Kidney glomerular epithelial cell (primary cell): ENCODE measurements at regions not wholly inside any gene's neighbourhood (a gene's known extent, or its start where the extent isn't known, plus 50 kb on each side); places are given as distances from the start of the nearest gene placed in this dataset.

Experiments
- DNase-seq: peaks from one replicate; lab custom pipeline; 2025; lab: John Stamatoyannopoulos, UW

GRCh38 chr3:57009802-57010201 lies 50.7 kb upstream of the SPATA12 start:
- no peak for DNase-seq

GRCh38 chr3:57009367-57009766 lies 51.1 kb upstream of the SPATA12 start:
- DNase-seq, result no peak

DNA sequence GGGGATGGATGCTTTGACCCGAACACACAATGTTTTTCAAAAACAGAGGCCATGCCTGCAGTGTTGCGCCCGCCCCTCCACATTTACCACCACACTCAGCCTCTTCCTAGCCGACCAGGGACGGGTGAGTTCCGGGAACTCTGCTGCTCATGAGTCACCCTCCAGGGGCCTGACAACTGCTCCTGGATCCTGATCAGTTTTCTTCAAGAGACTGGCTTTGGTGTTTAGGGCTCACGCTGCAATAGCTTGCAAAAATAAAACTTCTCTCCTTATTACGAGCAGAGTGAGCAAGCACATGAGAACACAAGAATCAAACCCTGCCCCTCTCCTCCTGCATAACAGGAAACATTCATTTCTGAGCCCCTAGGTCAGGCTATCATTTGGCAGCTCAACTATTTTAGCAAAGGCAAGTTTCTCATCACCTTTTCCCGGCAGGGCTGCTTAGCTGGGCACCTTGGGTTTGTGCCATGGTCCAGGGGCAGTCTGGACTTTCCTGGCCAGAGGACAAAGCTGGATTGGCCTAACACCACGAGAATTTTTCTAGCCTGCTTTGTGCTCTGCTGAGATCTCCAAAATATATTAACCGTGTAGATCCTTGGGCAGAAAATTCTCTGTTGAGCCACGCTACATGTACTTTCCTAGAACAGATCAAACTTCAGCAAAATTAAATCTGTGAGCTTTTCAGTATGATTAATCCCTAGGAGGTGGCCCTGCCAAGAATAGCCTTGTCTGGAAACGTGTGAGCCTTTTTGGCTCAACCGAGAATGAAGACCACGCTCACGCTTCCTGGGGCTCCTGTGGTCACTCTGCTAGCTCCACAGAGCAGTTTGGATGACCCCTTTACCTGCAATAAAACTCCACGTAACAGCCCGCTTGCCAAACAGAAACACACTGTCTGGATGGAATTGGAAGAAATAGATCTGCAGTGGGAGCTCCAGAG lies 52.7 kb upstream of the SPATA12 start:
- DNase-seq, result peak; percentile 47

DNA sequence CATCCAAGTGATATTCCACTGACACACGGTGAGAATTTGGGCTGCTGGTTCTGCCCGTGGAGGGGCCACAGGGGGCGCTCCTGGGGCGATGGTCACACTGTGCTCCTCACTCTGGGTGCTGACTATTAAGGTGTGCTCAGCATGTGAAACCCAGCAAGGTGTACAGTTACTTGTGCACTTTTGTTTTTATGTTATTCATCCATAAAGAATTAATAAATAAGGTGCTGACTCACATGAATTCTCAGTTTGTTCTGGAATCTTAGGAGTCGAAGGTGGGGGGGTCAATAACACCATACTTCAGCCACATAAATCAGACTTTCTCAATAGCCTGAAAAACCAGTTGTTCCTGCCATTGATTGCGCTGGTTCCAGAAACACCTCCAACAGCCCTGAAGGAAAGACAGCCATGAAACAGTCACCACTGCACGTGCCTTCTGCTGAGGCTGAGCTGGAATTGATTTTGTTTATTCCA lies 53.5 kb upstream of the SPATA12 start:
- DNase-seq, result peak; percentile 31

- no peak for DNase-seq
Observed at GRCh38 chr3:57006179-57006657, 54.2 kb upstream of the SPATA12 start.

DNA sequence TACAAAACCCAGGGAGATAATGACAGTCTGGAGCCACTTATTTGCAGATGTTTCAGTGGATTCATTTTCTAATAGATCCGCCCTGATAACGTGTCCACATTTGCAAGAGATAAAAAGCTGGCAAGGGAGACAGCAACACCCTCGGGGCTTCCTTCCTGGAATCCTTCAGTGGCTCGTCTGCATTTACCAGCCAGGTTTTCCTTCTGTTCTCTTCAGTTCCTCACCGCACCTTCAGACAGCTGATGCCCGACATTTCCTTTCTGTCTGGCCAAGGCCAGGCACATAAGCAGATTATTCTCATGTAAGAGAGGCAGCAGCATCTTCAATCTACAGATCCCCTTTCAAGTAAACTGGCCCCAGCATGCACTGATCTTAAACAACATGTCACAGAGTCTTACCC lies 56.2 kb upstream of the SPATA12 start:
- no peak for DNase-seq

GRCh38 chr3:57003676-57004075 lies 56.8 kb upstream of the SPATA12 start:
- DNase-seq, result no peak

DNA sequence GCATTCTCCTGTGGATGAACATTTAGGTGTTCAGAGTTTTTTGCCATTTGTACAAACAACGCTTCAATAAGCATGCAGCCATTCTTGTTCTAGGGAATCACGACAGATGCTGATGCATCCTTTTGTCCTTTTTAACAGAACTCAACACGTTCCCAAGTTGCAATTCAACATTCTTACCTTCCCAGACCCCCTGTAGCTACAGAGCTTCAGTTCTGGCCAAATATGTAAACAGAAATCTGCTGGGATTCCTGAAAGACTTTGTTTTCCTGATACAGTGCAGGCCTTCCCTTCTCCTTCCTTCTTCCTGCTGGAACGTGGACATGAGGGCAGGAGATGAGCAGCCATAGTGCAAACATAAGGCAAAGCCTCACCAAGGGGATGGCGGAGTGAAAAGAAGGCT lies 59.1 kb upstream of the SPATA12 start:
- no peak for DNase-seq

GRCh38 chr3:57000012-57000411 lies 60.5 kb upstream of the SPATA12 start:
- DNase-seq, result no peak

GRCh38 chr3:56999547-56999946 lies 60.9 kb upstream of the SPATA12 start:
- DNase-seq, result no peak

DNA sequence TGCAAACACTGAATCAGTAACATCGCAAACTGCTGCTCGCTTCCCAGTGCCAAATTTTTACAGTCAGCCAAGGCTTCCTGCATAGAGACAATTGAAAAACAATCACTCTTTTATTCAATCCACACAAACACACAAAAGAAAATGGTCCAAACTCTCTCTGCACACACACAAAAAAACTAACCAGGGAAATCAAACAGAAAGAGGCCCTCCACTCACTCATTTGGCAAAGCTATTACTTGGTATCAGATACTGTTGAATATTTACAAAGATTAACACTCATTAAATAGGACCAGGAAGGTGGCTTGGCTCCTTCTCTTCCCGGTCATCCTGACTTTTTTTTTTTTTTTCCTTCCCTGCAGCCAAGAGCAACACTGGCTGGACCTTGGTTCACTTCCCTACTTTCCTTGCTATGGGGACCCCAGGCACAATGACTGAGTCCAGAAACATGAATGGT lies 62.4 kb upstream of the SPATA12 start:
- DNase-seq, result no peak

- no peak for DNase-seq
Observed at GRCh38 chr3:56997675-56998074, 62.8 kb upstream of the SPATA12 start.

DNA sequence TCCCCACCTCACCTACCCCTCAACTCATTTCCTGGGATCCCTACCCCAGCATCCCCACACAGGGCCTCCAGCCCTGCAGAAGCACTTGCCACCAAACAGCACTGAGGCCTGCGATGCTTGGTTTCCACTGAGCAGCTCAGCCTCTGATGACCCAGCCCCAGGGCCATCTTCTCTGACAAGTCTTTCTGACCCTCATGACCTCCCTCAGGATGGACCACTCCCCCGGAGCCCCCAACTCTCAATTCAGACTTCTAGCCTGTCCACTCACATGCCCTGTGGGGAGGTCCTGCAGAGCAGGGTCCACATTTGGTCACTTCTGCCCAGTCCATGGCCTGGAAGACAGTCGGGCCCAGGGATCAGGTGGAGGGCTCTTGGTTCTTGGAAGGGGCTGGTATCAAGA lies 63.4 kb upstream of the SPATA12 start:
- no peak for DNase-seq

- DNase-seq, result no peak
Observed at GRCh38 chr3:56994391-56994790, 66.1 kb upstream of the SPATA12 start.

- no peak for DNase-seq
Observed at GRCh38 chr3:56990641-56991015, 69.8 kb upstream of the SPATA12 start.

DNA sequence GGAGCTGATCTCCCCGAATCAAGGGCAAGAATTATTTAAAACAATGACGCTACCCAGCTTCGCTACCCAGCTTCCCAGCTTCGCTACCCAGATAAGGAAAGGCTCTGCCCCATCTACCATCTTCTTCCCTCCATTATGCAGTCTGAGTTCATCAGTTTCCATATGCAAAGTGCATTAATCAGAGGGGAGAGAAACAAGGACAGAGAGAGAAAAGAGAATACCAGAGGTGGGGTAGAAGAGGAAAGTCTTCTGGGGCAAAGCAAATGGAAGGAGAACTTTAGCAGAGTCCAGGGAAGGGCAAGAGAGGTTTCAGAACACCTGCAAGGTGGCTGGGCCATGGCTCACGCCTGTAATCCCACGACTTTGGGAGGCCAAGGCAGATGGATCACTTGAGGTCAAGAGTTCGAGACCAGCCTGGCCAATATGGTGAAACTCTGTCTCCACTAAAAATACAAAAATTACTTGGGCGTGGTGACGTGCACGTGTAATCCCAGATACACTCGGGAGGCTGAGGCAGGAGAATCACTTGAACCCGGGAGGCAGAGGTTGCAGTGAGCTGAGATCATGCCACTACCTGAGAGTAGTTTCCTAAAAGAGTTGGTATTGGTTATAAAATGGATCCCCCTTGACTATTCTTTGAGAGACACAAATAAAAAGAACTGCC lies 70.4 kb upstream of the SPATA12 start:
- DNase-seq, result no peak

DNA sequence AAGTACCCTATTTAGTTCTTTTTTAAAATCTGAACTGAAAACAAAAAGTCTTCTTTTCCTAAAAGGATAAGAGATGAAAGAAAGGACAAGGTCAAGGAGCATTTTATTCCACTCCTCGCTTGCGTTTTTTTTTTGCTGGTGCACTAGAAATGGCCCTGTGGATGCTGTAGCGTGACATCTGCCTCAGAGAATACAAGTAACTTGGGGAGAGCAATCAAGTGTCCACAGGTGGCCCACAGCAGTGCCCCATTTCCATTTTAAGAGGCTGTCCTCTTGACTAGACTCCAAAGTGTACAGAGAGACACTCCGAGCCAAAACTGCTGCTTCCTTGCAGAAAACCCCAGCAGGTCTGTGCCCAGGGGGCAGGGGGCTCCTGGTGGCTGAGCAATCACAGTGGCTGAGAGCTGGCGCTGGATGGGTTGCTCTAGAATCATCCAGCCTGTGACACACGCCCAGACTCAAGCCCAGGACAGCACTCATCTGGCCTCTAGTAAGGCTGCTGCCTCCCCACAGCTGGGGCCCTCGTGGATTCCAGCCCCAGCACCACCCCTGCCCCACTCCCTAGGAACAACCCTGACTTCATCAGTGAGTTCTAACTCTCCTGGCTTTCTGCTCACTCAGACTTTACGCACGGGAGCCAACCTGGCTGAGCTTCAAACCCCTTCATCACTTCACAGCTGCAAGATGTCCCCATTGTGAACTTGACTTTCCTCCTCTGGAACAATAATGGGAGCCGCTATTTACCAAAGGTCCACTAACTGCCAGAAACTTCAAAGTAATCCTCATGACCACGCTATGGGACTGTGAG lies 71.1 kb upstream of the SPATA12 start:
- DNase-seq, result no peak

DNA sequence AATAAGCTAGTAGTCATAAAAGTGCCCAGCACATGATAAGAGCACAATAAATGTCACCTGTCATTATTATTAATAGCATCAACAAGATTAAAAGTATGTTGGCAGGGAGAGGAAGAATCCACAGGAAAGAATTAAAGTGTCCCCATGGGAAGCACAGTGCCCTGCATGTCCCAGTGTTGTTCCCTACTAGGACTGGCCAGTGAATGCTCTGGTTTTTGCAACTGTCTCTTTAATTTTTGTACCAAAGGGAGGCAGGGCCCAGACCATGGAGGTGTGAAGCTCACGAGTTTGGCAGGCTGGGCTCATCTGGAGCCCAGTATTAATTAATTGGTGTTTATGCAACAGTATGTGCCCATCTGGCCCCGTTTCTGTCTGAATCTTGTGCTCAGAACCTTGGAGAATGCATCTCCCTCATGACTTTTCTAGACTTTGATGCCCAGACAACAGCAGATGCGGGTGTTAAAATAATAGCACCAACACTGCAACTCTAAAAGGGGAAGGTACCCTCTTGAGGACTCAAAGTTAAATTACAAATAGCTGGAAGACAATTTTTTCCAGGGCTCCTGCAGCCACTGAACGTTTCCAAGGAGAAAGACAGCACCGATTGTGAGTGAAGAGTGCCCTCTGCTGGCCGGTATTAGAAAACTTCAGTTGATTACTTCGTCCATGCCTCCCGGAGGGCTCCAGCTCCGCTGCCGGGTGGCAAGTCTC lies 71.9 kb upstream of the SPATA12 start:
- DNase-seq, result peak; percentile 86

GRCh38 chr3:56987238-56987895 lies 73.1 kb upstream of the SPATA12 start:
- no peak for DNase-seq

GRCh38 chr3:56986347-56986746 lies 74.1 kb upstream of the SPATA12 start:
- no peak for DNase-seq

DNA sequence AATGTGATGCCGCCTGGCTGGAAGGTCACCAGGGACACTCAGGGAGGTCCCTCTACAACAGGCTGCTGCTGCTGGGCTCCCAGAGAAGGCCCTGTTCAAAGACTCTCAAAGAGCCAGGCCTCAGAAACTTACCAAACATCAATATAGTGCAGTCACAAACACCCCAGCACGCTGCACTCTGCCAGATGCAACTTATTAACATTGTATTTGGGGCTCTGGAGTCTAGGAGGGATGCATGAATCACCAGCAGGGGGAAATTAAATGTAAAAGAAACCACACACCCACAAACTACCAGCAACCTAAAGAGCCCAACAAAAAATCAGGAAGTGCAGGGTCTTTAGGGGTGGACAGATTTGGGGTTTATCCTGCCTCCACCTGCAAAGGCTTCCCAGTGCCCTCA lies 74.6 kb upstream of the SPATA12 start:
- no peak for DNase-seq
